HL-60 (cell line): ENCODE measurements at regions not wholly inside any gene's neighbourhood (a gene's known extent, or its start where the extent isn't known, plus 50 kb on each side); places are given as distances from the start of the nearest gene placed in this dataset.

Experiments used
- DNase-seq, 2 experiments: peaks; one replicate each; pipeline ENCODE4 v3.0.0-alpha.2; 2010 to 2020; ENCODE audit warnings: low read depth in 1 of 2, low spot score in 1 of 2
- H3K27ac ChIP-seq: fragments of 250-450 bp; sonication (Bioruptor Pico); replicated peaks from 2 replicates; pipeline ENCODE4 v1.5.1; 2020; ENCODE audit warnings: mild to moderate bottlenecking, moderate library complexity
- H3K27me3 ChIP-seq: fragments of 250-450 bp; sonication (Bioruptor Pico); 2 replicates; pipeline ENCODE4 v1.5.1; 2021; ENCODE audit warnings: mild to moderate bottlenecking, moderate library complexity; ENCODE audit not compliant: insufficient read depth, poor library complexity, severe bottlenecking
- H3K4me3 ChIP-seq: replicated peaks from 2 replicates; pipeline ENCODE4 v1.5.1; 2011; ENCODE audit warnings: mild to moderate bottlenecking, control low read depth, low read length; ENCODE audit not compliant: insufficient read depth
- GABPA ChIP-seq: IDR thresholded peaks from 2 replicates; pipeline ENCODE4 v1.6.1; 2012; ENCODE audit warnings: low read depth
- POLR2AphosphoS5 ChIP-seq: IDR thresholded peaks from 2 replicates; pipeline ENCODE4 v1.6.1; 2012; ENCODE audit warnings: low read depth
- SPI1 ChIP-seq: IDR thresholded peaks from 2 replicates; pipeline ENCODE4 v1.6.1; 2012; ENCODE audit warnings: low read depth, mild to moderate bottlenecking, borderline replicate concordance
- TF ChIP-seq, protein P1 (sequence below): IDR thresholded peaks from one replicate; pipeline ENCODE4 v1.5.1; 2011; ENCODE audit warnings: low read length, control low read depth, inconsistent platforms; ENCODE audit not compliant: insufficient read depth
- TF ChIP-seq, protein P2 (sequence below): IDR thresholded peaks from 2 replicates; pipeline ENCODE4 v1.6.1; 2012; ENCODE audit warnings: low read depth; ENCODE audit not compliant: insufficient replicate concordance

DNA sequence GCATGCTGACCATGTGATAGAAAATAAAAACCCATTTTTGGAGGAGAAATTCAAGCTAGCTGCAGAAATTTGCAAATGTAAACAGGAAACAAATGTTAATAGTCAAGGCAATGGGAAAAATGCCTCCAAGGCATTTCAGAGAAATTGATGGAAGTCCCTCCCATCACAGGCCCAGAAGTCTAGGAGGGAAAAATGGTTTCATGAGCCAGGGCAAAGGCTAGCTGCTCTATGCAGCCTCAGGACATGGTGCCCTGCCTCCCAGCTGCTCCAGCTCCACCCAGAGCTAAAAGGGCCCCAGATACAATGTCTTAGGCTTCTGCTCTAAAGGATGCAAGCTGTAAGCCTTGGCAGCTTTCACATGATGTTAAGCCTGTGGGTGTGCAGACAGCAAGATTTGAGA, 1419.4 kb upstream of the CELF4 start:
- Histone ChIP-seq H3K27ac (no peak overlapping the region), H3K4me3 (no peak overlapping the region), H3K27me3 (no peaks in the 10 kb centered on the region)
- DNase-seq, result no peak
- TF ChIP-seq, protein P1, sequence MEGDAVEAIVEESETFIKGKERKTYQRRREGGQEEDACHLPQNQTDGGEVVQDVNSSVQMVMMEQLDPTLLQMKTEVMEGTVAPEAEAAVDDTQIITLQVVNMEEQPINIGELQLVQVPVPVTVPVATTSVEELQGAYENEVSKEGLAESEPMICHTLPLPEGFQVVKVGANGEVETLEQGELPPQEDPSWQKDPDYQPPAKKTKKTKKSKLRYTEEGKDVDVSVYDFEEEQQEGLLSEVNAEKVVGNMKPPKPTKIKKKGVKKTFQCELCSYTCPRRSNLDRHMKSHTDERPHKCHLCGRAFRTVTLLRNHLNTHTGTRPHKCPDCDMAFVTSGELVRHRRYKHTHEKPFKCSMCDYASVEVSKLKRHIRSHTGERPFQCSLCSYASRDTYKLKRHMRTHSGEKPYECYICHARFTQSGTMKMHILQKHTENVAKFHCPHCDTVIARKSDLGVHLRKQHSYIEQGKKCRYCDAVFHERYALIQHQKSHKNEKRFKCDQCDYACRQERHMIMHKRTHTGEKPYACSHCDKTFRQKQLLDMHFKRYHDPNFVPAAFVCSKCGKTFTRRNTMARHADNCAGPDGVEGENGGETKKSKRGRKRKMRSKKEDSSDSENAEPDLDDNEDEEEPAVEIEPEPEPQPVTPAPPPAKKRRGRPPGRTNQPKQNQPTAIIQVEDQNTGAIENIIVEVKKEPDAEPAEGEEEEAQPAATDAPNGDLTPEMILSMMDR, result no peak
- TF ChIP-seq, protein P2, sequence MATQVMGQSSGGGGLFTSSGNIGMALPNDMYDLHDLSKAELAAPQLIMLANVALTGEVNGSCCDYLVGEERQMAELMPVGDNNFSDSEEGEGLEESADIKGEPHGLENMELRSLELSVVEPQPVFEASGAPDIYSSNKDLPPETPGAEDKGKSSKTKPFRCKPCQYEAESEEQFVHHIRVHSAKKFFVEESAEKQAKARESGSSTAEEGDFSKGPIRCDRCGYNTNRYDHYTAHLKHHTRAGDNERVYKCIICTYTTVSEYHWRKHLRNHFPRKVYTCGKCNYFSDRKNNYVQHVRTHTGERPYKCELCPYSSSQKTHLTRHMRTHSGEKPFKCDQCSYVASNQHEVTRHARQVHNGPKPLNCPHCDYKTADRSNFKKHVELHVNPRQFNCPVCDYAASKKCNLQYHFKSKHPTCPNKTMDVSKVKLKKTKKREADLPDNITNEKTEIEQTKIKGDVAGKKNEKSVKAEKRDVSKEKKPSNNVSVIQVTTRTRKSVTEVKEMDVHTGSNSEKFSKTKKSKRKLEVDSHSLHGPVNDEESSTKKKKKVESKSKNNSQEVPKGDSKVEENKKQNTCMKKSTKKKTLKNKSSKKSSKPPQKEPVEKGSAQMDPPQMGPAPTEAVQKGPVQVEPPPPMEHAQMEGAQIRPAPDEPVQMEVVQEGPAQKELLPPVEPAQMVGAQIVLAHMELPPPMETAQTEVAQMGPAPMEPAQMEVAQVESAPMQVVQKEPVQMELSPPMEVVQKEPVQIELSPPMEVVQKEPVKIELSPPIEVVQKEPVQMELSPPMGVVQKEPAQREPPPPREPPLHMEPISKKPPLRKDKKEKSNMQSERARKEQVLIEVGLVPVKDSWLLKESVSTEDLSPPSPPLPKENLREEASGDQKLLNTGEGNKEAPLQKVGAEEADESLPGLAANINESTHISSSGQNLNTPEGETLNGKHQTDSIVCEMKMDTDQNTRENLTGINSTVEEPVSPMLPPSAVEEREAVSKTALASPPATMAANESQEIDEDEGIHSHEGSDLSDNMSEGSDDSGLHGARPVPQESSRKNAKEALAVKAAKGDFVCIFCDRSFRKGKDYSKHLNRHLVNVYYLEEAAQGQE, result no peak
- TF ChIP-seq SPI1 (no peak), GABPA (no peak)

DNA sequence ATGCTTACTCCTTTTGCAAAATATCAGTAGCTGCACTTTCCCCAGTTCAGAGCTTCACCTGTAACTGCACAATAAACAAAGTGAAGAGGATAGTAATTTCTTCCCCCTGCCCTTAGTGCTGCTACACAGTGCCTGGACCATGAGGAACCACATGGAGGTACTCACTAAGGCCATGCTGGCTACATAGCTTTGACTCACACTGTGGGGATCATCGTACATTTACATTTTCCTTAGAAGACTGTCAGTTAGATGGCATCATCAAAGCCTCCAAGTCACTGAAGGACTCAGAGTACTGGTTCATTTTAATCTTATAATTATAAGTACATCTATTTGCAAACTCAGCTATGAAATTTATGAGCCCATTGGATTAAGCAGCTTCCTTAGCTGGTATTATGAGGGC, 1416.5 kb upstream of the CELF4 start:
- H3K4me3 ChIP-seq, result no peak overlapping the region
- no peak for DNase-seq
- no peak overlapping the region for H3K27ac ChIP-seq
- TF ChIP-seq SPI1 (no peak), POLR2AphosphoS5 (no peak), GABPA (no peak)
- TF ChIP-seq, protein P1, result no peak
- TF ChIP-seq, protein P2, result no peak
- H3K27me3 ChIP-seq, result no peaks in the 10 kb centered on the region

DNA sequence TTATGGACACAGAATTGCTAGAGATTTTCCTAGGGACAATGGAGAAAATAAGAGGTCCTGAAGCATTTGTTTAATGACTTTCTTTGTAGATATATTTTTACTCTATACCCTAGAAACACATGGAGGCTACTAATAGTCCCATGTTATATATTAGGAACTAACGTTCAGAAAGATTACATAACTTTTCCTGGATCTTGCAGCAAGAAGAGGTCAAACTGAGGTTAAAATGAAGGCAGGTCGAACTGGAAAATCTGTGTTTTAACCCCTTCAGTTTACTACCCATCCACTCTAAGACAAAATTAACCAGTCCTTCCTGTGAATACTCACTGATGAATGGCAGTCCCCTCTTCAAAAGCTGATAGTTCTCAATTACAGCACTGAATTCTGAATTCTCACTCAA, 1415.8 kb upstream of the CELF4 start:
- H3K4me3 ChIP-seq, result no peak overlapping the region
- TF ChIP-seq, protein P1, result no peak
- TF ChIP-seq, protein P2, result no peak
- TF ChIP-seq POLR2AphosphoS5, result no peak
- TF ChIP-seq GABPA, result no peak
- TF ChIP-seq SPI1, result no peak
- no peak overlapping the region for H3K27ac ChIP-seq
- DNase-seq, result peak in 1 of 2 experiments; percentile 26
- no peaks in the 10 kb centered on the region for H3K27me3 ChIP-seq
